Mammary epithelial cell (primary cell): ENCODE measurements at regions not wholly inside any gene's neighbourhood (a gene's known extent, or its start where the extent isn't known, plus 50 kb on each side); places are given as distances from the start of the nearest gene placed in this dataset.

Source experiments
- CTCF ChIP-seq, 2 donors: IDR thresholded peaks in 1 of 2; conservative IDR thresholded peaks in 1 of 2; 2 replicates each; pipeline ENCODE4 v1.5.1; 2011 to 2012; ENCODE audit warnings: inconsistent platforms in 2 of 2, low read length in 2 of 2, mild to moderate bottlenecking in 2 of 2, control low read depth in 1 of 2, low read depth in 1 of 2; ENCODE audit not compliant: insufficient read depth in 1 of 2; ENCODE audit errors: extremely low read depth in 1 of 2
- EZH2 ChIP-seq: IDR thresholded peaks from 2 replicates; pipeline ENCODE4 v1.6.1; 2012; ENCODE audit warnings: low read length, inconsistent platforms, borderline replicate concordance

GRCh38 chr3:127139601-127140500 is 53.1 kb upstream of the PRR23E start:
- TF ChIP-seq CTCF (conservative IDR thresholded peaks at IDR 0.05 in 1 of 2, IDR thresholded peaks at IDR 0.05 in 1 of 2; ENCODE audit: extremely low read depth in 1 of 2, insufficient read depth in 1 of 2, low read depth in 1 of 2, low read length in 2 of 2) (no peak), EZH2 (no peak)
